ENCODE measurements at regions not wholly inside any gene's neighbourhood (a gene's known extent, or its start where the extent isn't known, plus 50 kb on each side); places are given as distances from the start of the nearest gene placed in this dataset.

GRCh38 chr6:15875797-15876196 lies 213.0 kb upstream of the DTNBP1 start:
- Histone ChIP-seq H3K9me2 (replicated peaks; ENCODE audit: low read length) (no peaks in the 10 kb centered on the region), H4K20me1 (ENCODE audit: low read length) (no peaks in the 10 kb centered on the region), H3K9me3 (ENCODE audit: low read length) (no peaks in the 10 kb centered on the region), H3K9ac (ENCODE audit: low read length) (peak overlapping the region; percentile 58), H3K4me1 (ENCODE audit: insufficient read depth, low read length) (peaks cover 43% of the 10 kb centered on the region), H3K36me3 (ENCODE audit: low read depth, low read length) (no peaks in the 10 kb centered on the region), H3F3A (ENCODE audit: low read length, unreplicated experiment) (peaks cover 5% of the 10 kb centered on the region), H2AFZ (ENCODE audit: low read length) (no peak overlapping the region), H3K27me3 (ENCODE audit: low read length) (no peaks in the 10 kb centered on the region), H3K79me2 (ENCODE audit: low read length) (no peaks in the 10 kb centered on the region), H3K4me2 (ENCODE audit: low read length) (peak overlapping the region; percentile 34), H3K27ac (ENCODE audit: low read length) (peak overlapping the region; percentile 92), H3K4me3 (ENCODE audit: low read length) (no peak overlapping the region)
- BruUV-seq (replicated peaks): no TSS peak
- TF ChIP-seq CTCF (conservative IDR thresholded peaks at IDR 0.05; ENCODE audit: low read depth, low read length) (no peak), EZH2phosphoT487 (IDR thresholded peaks at IDR 0.05; ENCODE audit: borderline replicate concordance, low read length) (no peak), EZH2 (IDR thresholded peaks at IDR 0.05; ENCODE audit: low read length, unreplicated experiment) (no peak)
- CTCF ChIA-PET: interaction anchor here (1.0 kb wide), 1 partner anchor 184 kb away, joined by 5 read pairs; no protein-coding TSS in a partner anchor
- POLR2A ChIA-PET (ENCODE audit: unreplicated experiment): interaction anchor here (0.5 kb wide), 1 partner anchor 1141 kb away, joined by 3 read pairs; no protein-coding TSS in a partner anchor
- ATAC-seq (no peak), DNase-seq (no peak)
- intact Hi-C loops (cut with micrococcal nuclease): no loop called here

GRCh38 chr6:15874821-15875220 lies 212.0 kb upstream of the DTNBP1 start:
- no peaks in the 10 kb centered on the region for H3K9me2 ChIP-seq (replicated peaks; ENCODE audit: low read length)
- intact Hi-C loops (cut with micrococcal nuclease): no loop called here
- H3K4me3 ChIP-seq (ENCODE audit: low read length): peak overlapping the region; percentile 11; the same call in 1 of the 2 replicates
- peak overlapping the region; percentile 92 for H3K27ac ChIP-seq (ENCODE audit: low read length)
- ATAC-seq: peak; percentile 67
- H3F3A ChIP-seq (ENCODE audit: low read length, unreplicated experiment): peaks cover 5% of the 10 kb centered on the region
- H3K4me2 ChIP-seq (ENCODE audit: low read length): peak overlapping the region; percentile 74
- BruUV-seq (replicated peaks): no TSS peak
- no peak overlapping the region for H2AFZ ChIP-seq (ENCODE audit: low read length)
- H3K9me3 ChIP-seq (ENCODE audit: low read length): no peaks in the 10 kb centered on the region
- TF ChIP-seq CTCF (conservative IDR thresholded peaks at IDR 0.05; ENCODE audit: low read depth, low read length): no peak
- TF ChIP-seq EZH2phosphoT487 (IDR thresholded peaks at IDR 0.05; ENCODE audit: borderline replicate concordance, low read length): no peak
- TF ChIP-seq EZH2 (IDR thresholded peaks at IDR 0.05; ENCODE audit: low read length, unreplicated experiment): no peak
- no peaks in the 10 kb centered on the region for H3K36me3 ChIP-seq (ENCODE audit: low read depth, low read length)
- H3K4me1 ChIP-seq (ENCODE audit: insufficient read depth, low read length): peaks cover 37% of the 10 kb centered on the region
- no peaks in the 10 kb centered on the region for H3K79me2 ChIP-seq (ENCODE audit: low read length)
- POLR2A ChIA-PET (ENCODE audit: unreplicated experiment): no interaction called here
- H3K9ac ChIP-seq (ENCODE audit: low read length): peak overlapping the region; percentile 58
- CTCF ChIA-PET: no interaction called here
- peak; percentile 82 for DNase-seq
- H4K20me1 ChIP-seq (ENCODE audit: low read length): no peaks in the 10 kb centered on the region
- H3K27me3 ChIP-seq (ENCODE audit: low read length): no peaks in the 10 kb centered on the region

- no peak for ATAC-seq
Measured at GRCh38 chr6:15874326-15874725, 211.5 kb upstream of the DTNBP1 start.

More at GRCh38 chr6:15874326-15874725, 211.5 kb upstream of the DTNBP1 start:
- Histone ChIP-seq H3K27me3 (ENCODE audit: low read length) (no peaks in the 10 kb centered on the region), H3K9me3 (ENCODE audit: low read length) (no peaks in the 10 kb centered on the region), H2AFZ (ENCODE audit: low read length) (no peak overlapping the region), H3K27ac (ENCODE audit: low read length) (peak overlapping the region; percentile 92), H3F3A (ENCODE audit: low read length, unreplicated experiment) (peaks cover 5% of the 10 kb centered on the region), H4K20me1 (ENCODE audit: low read length) (no peaks in the 10 kb centered on the region), H3K4me1 (ENCODE audit: insufficient read depth, low read length) (peaks cover 32% of the 10 kb centered on the region), H3K9ac (ENCODE audit: low read length) (peak overlapping the region; percentile 42), H3K4me2 (ENCODE audit: low read length) (peak overlapping the region; percentile 74), H3K79me2 (ENCODE audit: low read length) (no peaks in the 10 kb centered on the region), H3K36me3 (ENCODE audit: low read depth, low read length) (no peaks in the 10 kb centered on the region), H3K4me3 (ENCODE audit: low read length) (peak overlapping the region; percentile 11; the same call in 1 of the 2 replicates), H3K9me2 (replicated peaks; ENCODE audit: low read length) (no peaks in the 10 kb centered on the region)
- DNase-seq: no peak
- no peak for TF ChIP-seq CTCF (conservative IDR thresholded peaks at IDR 0.05; ENCODE audit: low read depth, low read length)
- no peak for TF ChIP-seq EZH2 (IDR thresholded peaks at IDR 0.05; ENCODE audit: low read length, unreplicated experiment)
- no peak for TF ChIP-seq EZH2phosphoT487 (IDR thresholded peaks at IDR 0.05; ENCODE audit: borderline replicate concordance, low read length)
- ChIA-PET CTCF (no interaction called here), POLR2A (ENCODE audit: unreplicated experiment) (no interaction called here)
- intact Hi-C loops (cut with micrococcal nuclease): no loop called here
- BruUV-seq (replicated peaks): no TSS peak
